Thoracic aorta (tissue), 2 donors: ENCODE measurements at regions not wholly inside any gene's neighbourhood (a gene's known extent, or its start where the extent isn't known, plus 50 kb on each side); places are given as distances from the start of the nearest gene placed in this dataset.

Experiments used
- ATAC-seq: fragments of 150-250 bp; one replicate; pipeline ENCODE4 v1.8.0; 2017; ENCODE audit warnings: low read depth; ENCODE audit not compliant: insufficient number of reproducible peaks, low FRiP score
- DNase-seq: peaks from one replicate; pipeline ENCODE4 v3.0.0-alpha.2; 2020; ENCODE audit warnings: low spot score
- H3K27ac ChIP-seq, 2 donors: fragments of 200-600 bp; sonication (generic); 1 replicate in 1 of 2; 2 replicates in 1 of 2; pipeline ENCODE4 v1.5.1; 2016; ENCODE audit warnings: mild to moderate bottlenecking in 2 of 2, moderate library complexity in 2 of 2
- H3K27me3 ChIP-seq: fragments of 200-600 bp; sonication (generic); replicated peaks from 2 replicates; pipeline ENCODE4 v1.6.0; 2016; ENCODE audit warnings: mild to moderate bottlenecking; ENCODE audit not compliant: insufficient read depth
- H3K36me3 ChIP-seq: fragments of 200-600 bp; sonication (generic); one replicate; pipeline ENCODE4 v1.5.1; 2016
- H3K4me1 ChIP-seq, 2 donors: fragments of 200-600 bp; sonication (generic); 1 replicate in 1 of 2; 2 replicates in 1 of 2; pipeline versions ENCODE4 v1.5.1 to v1.6.0; 2016; ENCODE audit warnings: low read depth in 2 of 2, mild to moderate bottlenecking in 1 of 2; ENCODE audit not compliant: control insufficient read depth in 1 of 2
- H3K4me3 ChIP-seq: fragments of 200-600 bp; sonication (generic); 2 replicates; pipeline ENCODE4 v1.5.1; 2016; ENCODE audit warnings: mild to moderate bottlenecking
- H3K9me3 ChIP-seq: fragments of 200-600 bp; sonication (generic); 2 replicates; pipeline ENCODE4 v1.5.1; 2016
- CTCF ChIP-seq: fragments of 200-600 bp; sonication (generic); IDR thresholded peaks from one replicate; pipeline ENCODE4 v1.5.1; 2019; ENCODE audit warnings: antibody characterized with exemption

- Histone ChIP-seq H3K27me3 (no peaks in the 10 kb centered on the region), H3K4me3 (no peak overlapping the region), H3K9me3 (no peaks in the 10 kb centered on the region), H3K4me1 (no peaks in the 10 kb centered on the region), H3K36me3 (no peaks in the 10 kb centered on the region), H3K27ac (no peak overlapping the region)
- ATAC-seq (no peak), DNase-seq (no peak)
- no peak for TF ChIP-seq CTCF
Measured at GRCh38 chr12:108009442-108010070, 119.5 kb upstream of the WSCD2 start.

- Histone ChIP-seq H3K27ac (no peak overlapping the region), H3K27me3 (no peaks in the 10 kb centered on the region), H3K36me3 (no peaks in the 10 kb centered on the region), H3K4me1 (peaks cover 0 to 6% of the 10 kb centered on the region in 2 donors), H3K9me3 (no peaks in the 10 kb centered on the region), H3K4me3 (no peak overlapping the region)
- ATAC-seq (no peak), DNase-seq (no peak)
- no peak for TF ChIP-seq CTCF
Measured at GRCh38 chr12:108016022-108016564, 113.0 kb upstream of the WSCD2 start.

GRCh38 chr12:108017472-108018057, 111.5 kb upstream of the WSCD2 start:
- no peaks in the 10 kb centered on the region for H3K36me3 ChIP-seq
- DNase-seq (no peak), ATAC-seq (no peak)
- no peak overlapping the region for H3K27ac ChIP-seq
- no peak overlapping the region for H3K4me3 ChIP-seq
- no peaks in the 10 kb centered on the region for H3K9me3 ChIP-seq
- TF ChIP-seq CTCF = no peak
- peaks cover 0 to 19% of the 10 kb centered on the region in 2 donors for H3K4me1 ChIP-seq
- H3K27me3 ChIP-seq = no peaks in the 10 kb centered on the region

- Histone ChIP-seq H3K36me3 (no peaks in the 10 kb centered on the region), H3K27me3 (no peaks in the 10 kb centered on the region), H3K9me3 (no peaks in the 10 kb centered on the region), H3K4me1 (peaks cover 5 to 30% of the 10 kb centered on the region in 2 donors), H3K4me3 (no peak overlapping the region), H3K27ac (no peak overlapping the region)
- TF ChIP-seq CTCF = no peak
- ATAC-seq = no peak
- no peak for DNase-seq
Measured at GRCh38 chr12:108019862-108020261, 109.2 kb upstream of the WSCD2 start.

GRCh38 chr12:108021141-108021540, 107.9 kb upstream of the WSCD2 start:
- no peak for ATAC-seq
- DNase-seq = no peak
- H3K4me3 ChIP-seq = no peak overlapping the region
- TF ChIP-seq CTCF = no peak
- H3K27me3 ChIP-seq = no peaks in the 10 kb centered on the region
- H3K36me3 ChIP-seq = no peaks in the 10 kb centered on the region
- H3K9me3 ChIP-seq = no peaks in the 10 kb centered on the region
- H3K27ac ChIP-seq = no peak overlapping the region
- H3K4me1 ChIP-seq = peaks cover 5 to 30% of the 10 kb centered on the region in 2 donors
